ENCODE measurements at regions not wholly inside any gene's neighbourhood (a gene's known extent, or its start where the extent isn't known, plus 50 kb on each side); places are given as distances from the start of the nearest gene placed in this dataset.
"Not testable (repeated sequence)": the region's sequence is repeated elsewhere in the genome, so short reads cannot be mapped to it uniquely, and the experiment has no call there.

- H3K9me3 Mint-ChIP-seq, result peaks cover 4% of the 10 kb centered on the region
- intact Hi-C loops (cut with micrococcal nuclease), result no loop called here
- no peak overlapping the region for H3K4me3 Mint-ChIP-seq
- no peak for TF ChIP-seq CTCF (IDR thresholded peaks at IDR 0.05)
- ChIA-PET POLR2A (no interaction called here), CTCF (no interaction called here)
- ATAC-seq (no peak), DNase-seq (no peak)
- no peak overlapping the region for H3K27ac Mint-ChIP-seq
- no peaks in the 10 kb centered on the region for H3K36me3 Mint-ChIP-seq (ENCODE audit: low read depth)
- H3K4me1 Mint-ChIP-seq (ENCODE audit: low read depth), result no peaks in the 10 kb centered on the region
- H3K27me3 Mint-ChIP-seq, result no peaks in the 10 kb centered on the region
Observed at GRCh38 chr21:20877976-20878375, 120.2 kb upstream of the NCAM2 start.

- peak; percentile 32 for DNase-seq
- Mint-ChIP-seq H3K36me3 (ENCODE audit: low read depth) (no peaks in the 10 kb centered on the region), H3K27ac (no peak overlapping the region), H3K9me3 (peaks cover 2% of the 10 kb centered on the region), H3K4me1 (ENCODE audit: low read depth) (no peaks in the 10 kb centered on the region), H3K4me3 (no peak overlapping the region), H3K27me3 (no peaks in the 10 kb centered on the region)
- intact Hi-C loops (cut with micrococcal nuclease), result no loop called here
- CTCF ChIA-PET, result no interaction called here
- ATAC-seq, result no peak
- POLR2A ChIA-PET, result no interaction called here
- TF ChIP-seq CTCF (IDR thresholded peaks at IDR 0.05), result peak; percentile 36
Observed at GRCh38 chr21:20882462-20883407, 115.5 kb upstream of the NCAM2 start.

- Mint-ChIP-seq H3K27me3 (no peaks in the 10 kb centered on the region), H3K36me3 (ENCODE audit: low read depth) (no peaks in the 10 kb centered on the region), H3K4me1 (ENCODE audit: low read depth) (no peaks in the 10 kb centered on the region), H3K27ac (no peak overlapping the region), H3K4me3 (no peak overlapping the region), H3K9me3 (peaks cover 2% of the 10 kb centered on the region)
- DNase-seq, result no peak
- ATAC-seq, result no peak
- ChIA-PET POLR2A (no interaction called here), CTCF (no interaction called here)
- TF ChIP-seq CTCF (IDR thresholded peaks at IDR 0.05), result no peak
- intact Hi-C loops (cut with micrococcal nuclease), result no loop called here
Observed at GRCh38 chr21:20883408-20883800, 114.8 kb upstream of the NCAM2 start.

GRCh38 chr21:20902511-20902910, 95.7 kb upstream of the NCAM2 start:
- Mint-ChIP-seq H3K4me3 (no peak overlapping the region), H3K27me3 (no peaks in the 10 kb centered on the region), H3K36me3 (ENCODE audit: low read depth) (no peaks in the 10 kb centered on the region), H3K9me3 (peaks cover 4% of the 10 kb centered on the region), H3K4me1 (ENCODE audit: low read depth) (no peaks in the 10 kb centered on the region), H3K27ac (no peak overlapping the region)
- intact Hi-C loops (cut with micrococcal nuclease), result no loop called here
- TF ChIP-seq CTCF (IDR thresholded peaks at IDR 0.05), result no peak
- POLR2A ChIA-PET, result no interaction called here
- DNase-seq, result no peak
- ATAC-seq, result no peak
- CTCF ChIA-PET, result no interaction called here

- TF ChIP-seq CTCF (IDR thresholded peaks at IDR 0.05), result no peak
- CTCF ChIA-PET, result no interaction called here
- Mint-ChIP-seq H3K27ac (no peak overlapping the region), H3K9me3 (peaks cover 4% of the 10 kb centered on the region), H3K27me3 (no peaks in the 10 kb centered on the region), H3K36me3 (ENCODE audit: low read depth) (no peaks in the 10 kb centered on the region), H3K4me1 (ENCODE audit: low read depth) (no peaks in the 10 kb centered on the region), H3K4me3 (no peak overlapping the region)
- ATAC-seq, result no peak
- DNase-seq, result no peak
- intact Hi-C loops (cut with micrococcal nuclease), result no loop called here
- POLR2A ChIA-PET, result interaction anchor here (0.7 kb wide), 1 partner anchor 38 kb away, joined by 3 read pairs; no protein-coding TSS in a partner anchor
Observed at GRCh38 chr21:20902998-20903397, 95.2 kb upstream of the NCAM2 start.

- CTCF ChIA-PET; H3K27ac Mint-ChIP-seq; H3K4me3 Mint-ChIP-seq; H3K36me3 Mint-ChIP-seq (ENCODE audit: low read depth); ATAC-seq; intact Hi-C loops (cut with micrococcal nuclease); POLR2A ChIA-PET; H3K9me3 Mint-ChIP-seq; H3K27me3 Mint-ChIP-seq; DNase-seq; H3K4me1 Mint-ChIP-seq (ENCODE audit: low read depth): not testable (repeated sequence)
Observed at GRCh38 chr21:20927555-20927954, 70.7 kb upstream of the NCAM2 start.
